T-helper 17 cell (primary cell): ENCODE measurements at regions not wholly inside any gene's neighbourhood (a gene's known extent, or its start where the extent isn't known, plus 50 kb on each side); places are given as distances from the start of the nearest gene placed in this dataset.
"Not testable (repeated sequence)": the region's sequence is repeated elsewhere in the genome, so short reads cannot be mapped to it uniquely, and the experiment has no call there.

Experiments used
- ATAC-seq: fragments of 150-1000 bp; cut with Tn5 transposase; 2 replicates; pipeline ENCODE4 v1.10.0; 2021; ENCODE audit warnings: mild to moderate bottlenecking, moderate library complexity
- DNase-seq, 3 donors: peaks; one replicate each; pipeline versions ENCODE4 v3.0.0 to v3.0.0-alpha.2; 2020 to 2021
- H3K9me3 ChIP-seq: one replicate; pipeline ENCODE4 v1.7.0; 2013; ENCODE audit warnings: low read length, mild to moderate bottlenecking; ENCODE audit not compliant: control insufficient read depth, poor library complexity, severe bottlenecking
- H3K27ac Mint-ChIP-seq: one replicate; pipeline ENCODE4 v1.8.0; 2022; ENCODE audit warnings: mild to moderate bottlenecking, moderate library complexity, mixed read lengths
- H3K27me3 Mint-ChIP-seq: one replicate; pipeline ENCODE4 v1.8.0; 2022; ENCODE audit warnings: mixed read lengths
- H3K36me3 Mint-ChIP-seq: one replicate; pipeline ENCODE4 v1.8.0; 2022; ENCODE audit warnings: low read depth, mixed read lengths
- H3K4me1 Mint-ChIP-seq: one replicate; pipeline ENCODE4 v1.8.0; 2022; ENCODE audit warnings: mild to moderate bottlenecking, mixed read lengths
- H3K4me3 Mint-ChIP-seq: one replicate; pipeline ENCODE4 v1.8.0; 2022; ENCODE audit warnings: mild to moderate bottlenecking, moderate library complexity, mixed read lengths

GRCh38 chr11:71140206-71140919 is 112.0 kb downstream of the SHANK2 start:
- no peak overlapping the region for H3K27ac Mint-ChIP-seq
- no peaks in the 10 kb centered on the region for H3K4me1 Mint-ChIP-seq
- DNase-seq (no peak), ATAC-seq (no peak)
- H3K4me3 Mint-ChIP-seq, result no peak overlapping the region
- no peaks in the 10 kb centered on the region for H3K9me3 ChIP-seq
- H3K27me3 Mint-ChIP-seq, result peaks cover 9% of the 10 kb centered on the region
- H3K36me3 Mint-ChIP-seq, result no peaks in the 10 kb centered on the region

- no peaks in the 10 kb centered on the region for H3K9me3 ChIP-seq
- DNase-seq (no peak), ATAC-seq (no peak)
- H3K27me3 Mint-ChIP-seq, result peaks cover 9% of the 10 kb centered on the region
- H3K36me3 Mint-ChIP-seq, result no peaks in the 10 kb centered on the region
- no peaks in the 10 kb centered on the region for H3K4me1 Mint-ChIP-seq
- no peak overlapping the region for H3K27ac Mint-ChIP-seq
- H3K4me3 Mint-ChIP-seq, result no peak overlapping the region
These were observed 112.7 kb downstream of the SHANK2 start for GRCh38 chr11:71139516-71140205.

- H3K4me3 Mint-ChIP-seq, result no peak overlapping the region
- peaks cover 9% of the 10 kb centered on the region for H3K27me3 Mint-ChIP-seq
- DNase-seq, result no peak
- no peaks in the 10 kb centered on the region for H3K9me3 ChIP-seq
- H3K36me3 Mint-ChIP-seq, result no peaks in the 10 kb centered on the region
- ATAC-seq, result no peak
- no peaks in the 10 kb centered on the region for H3K4me1 Mint-ChIP-seq
- H3K27ac Mint-ChIP-seq, result no peak overlapping the region
These were observed 113.5 kb downstream of the SHANK2 start for GRCh38 chr11:71138737-71139425.

GRCh38 chr11:71137376-71137775 is 115.0 kb downstream of the SHANK2 start:
- DNase-seq (no peak), ATAC-seq (no peak)
- peaks cover 2% of the 10 kb centered on the region for H3K36me3 Mint-ChIP-seq
- peaks cover 13% of the 10 kb centered on the region for H3K27me3 Mint-ChIP-seq
- H3K4me3 Mint-ChIP-seq, result no peak overlapping the region
- H3K4me1 Mint-ChIP-seq, result no peaks in the 10 kb centered on the region
- no peaks in the 10 kb centered on the region for H3K9me3 ChIP-seq
- H3K27ac Mint-ChIP-seq, result no peak overlapping the region

- Mint-ChIP-seq H3K27me3 (peaks cover 21% of the 10 kb centered on the region), H3K36me3 (peaks cover 2% of the 10 kb centered on the region), H3K27ac (no peak overlapping the region), H3K4me3 (no peak overlapping the region), H3K4me1 (no peaks in the 10 kb centered on the region)
- no peak for DNase-seq
- H3K9me3 ChIP-seq, result no peaks in the 10 kb centered on the region
- no peak for ATAC-seq
These were observed 116.1 kb downstream of the SHANK2 start for GRCh38 chr11:71136095-71136845.

- peaks cover 25% of the 10 kb centered on the region for H3K27me3 Mint-ChIP-seq
- no peak overlapping the region for H3K27ac Mint-ChIP-seq
- H3K36me3 Mint-ChIP-seq, result peaks cover 2% of the 10 kb centered on the region
- no peaks in the 10 kb centered on the region for H3K9me3 ChIP-seq
- H3K4me1 Mint-ChIP-seq, result no peaks in the 10 kb centered on the region
- no peak overlapping the region for H3K4me3 Mint-ChIP-seq
- DNase-seq, result no peak
- no peak for ATAC-seq
These were observed 117.3 kb downstream of the SHANK2 start for GRCh38 chr11:71135112-71135511.

- no peak for ATAC-seq
- H3K27me3 Mint-ChIP-seq, result peaks cover 25% of the 10 kb centered on the region
- no peak overlapping the region for H3K4me3 Mint-ChIP-seq
- H3K9me3 ChIP-seq, result no peaks in the 10 kb centered on the region
- peaks cover 2% of the 10 kb centered on the region for H3K36me3 Mint-ChIP-seq
- H3K4me1 Mint-ChIP-seq, result no peaks in the 10 kb centered on the region
- H3K27ac Mint-ChIP-seq, result no peak overlapping the region
- DNase-seq, result no peak
These were observed 118.4 kb downstream of the SHANK2 start for GRCh38 chr11:71133946-71134345.

GRCh38 chr11:71131861-71132260 is 120.5 kb downstream of the SHANK2 start:
- Mint-ChIP-seq H3K27ac (no peak overlapping the region), H3K4me1 (no peaks in the 10 kb centered on the region), H3K4me3 (no peak overlapping the region), H3K27me3 (peaks cover 31% of the 10 kb centered on the region), H3K36me3 (peaks cover 2% of the 10 kb centered on the region)
- DNase-seq (no peak), ATAC-seq (no peak)
- H3K9me3 ChIP-seq, result no peaks in the 10 kb centered on the region

- no peaks in the 10 kb centered on the region for H3K9me3 ChIP-seq
- Mint-ChIP-seq H3K36me3 (peaks cover 2% of the 10 kb centered on the region), H3K4me1 (no peaks in the 10 kb centered on the region), H3K27me3 (peaks cover 22% of the 10 kb centered on the region), H3K4me3 (no peak overlapping the region), H3K27ac (no peak overlapping the region)
- ATAC-seq (no peak), DNase-seq (no peak)
These were observed 122.3 kb downstream of the SHANK2 start for GRCh38 chr11:71130106-71130505.

- H3K36me3 Mint-ChIP-seq, result peaks cover 2% of the 10 kb centered on the region
- DNase-seq (no peak), ATAC-seq (no peak)
- H3K27ac Mint-ChIP-seq, result no peak overlapping the region
- H3K27me3 Mint-ChIP-seq, result peaks cover 22% of the 10 kb centered on the region
- H3K4me3 Mint-ChIP-seq, result no peak overlapping the region
- no peaks in the 10 kb centered on the region for H3K9me3 ChIP-seq
- no peaks in the 10 kb centered on the region for H3K4me1 Mint-ChIP-seq
These were observed 122.8 kb downstream of the SHANK2 start for GRCh38 chr11:71129624-71130023.

- no peaks in the 10 kb centered on the region for H3K36me3 Mint-ChIP-seq
- no peak overlapping the region for H3K4me3 Mint-ChIP-seq
- no peaks in the 10 kb centered on the region for H3K9me3 ChIP-seq
- no peak overlapping the region for H3K27ac Mint-ChIP-seq
- H3K27me3 Mint-ChIP-seq, result peaks cover 22% of the 10 kb centered on the region
- DNase-seq (no peak), ATAC-seq (no peak)
- no peaks in the 10 kb centered on the region for H3K4me1 Mint-ChIP-seq
These were observed 124.6 kb downstream of the SHANK2 start for GRCh38 chr11:71127806-71128205.

GRCh38 chr11:71126401-71126800 is 126.0 kb downstream of the SHANK2 start:
- not testable (repeated sequence) for H3K4me1 Mint-ChIP-seq, ATAC-seq, H3K4me3 Mint-ChIP-seq, H3K9me3 ChIP-seq, DNase-seq, H3K36me3 Mint-ChIP-seq, H3K27ac Mint-ChIP-seq
- H3K27me3 Mint-ChIP-seq, result peaks cover 11% of the 10 kb centered on the region

- H3K36me3 Mint-ChIP-seq, result no peaks in the 10 kb centered on the region
- H3K27ac Mint-ChIP-seq, result no peak overlapping the region
- peaks cover 5% of the 10 kb centered on the region for H3K27me3 Mint-ChIP-seq
- no peaks in the 10 kb centered on the region for H3K9me3 ChIP-seq
- ATAC-seq (no peak), DNase-seq (no peak)
- H3K4me1 Mint-ChIP-seq, result no peaks in the 10 kb centered on the region
- H3K4me3 Mint-ChIP-seq, result no peak overlapping the region
These were observed 127.2 kb downstream of the SHANK2 start for GRCh38 chr11:71125150-71125549.
